PFSK-1 (cell line): ENCODE measurements at regions not wholly inside any gene's neighbourhood (a gene's known extent, or its start where the extent isn't known, plus 50 kb on each side); places are given as distances from the start of the nearest gene placed in this dataset.

Experiments used
- FOXP2 ChIP-seq: optimal IDR thresholded peaks from 2 replicates; pipeline ENCODE3; 2011; ENCODE audit warnings: borderline replicate concordance, control low read depth, inconsistent platforms; ENCODE audit not compliant: insufficient read depth; ENCODE audit errors: extremely low read length, extremely low read depth
- POLR2AphosphoS5 ChIP-seq: IDR thresholded peaks from 2 replicates; pipeline ENCODE4 v1.6.1; 2012; ENCODE audit warnings: low read depth, mild to moderate bottlenecking, control low read depth, low read length, moderate library complexity
- SIN3A ChIP-seq: IDR thresholded peaks from 2 replicates; pipeline ENCODE4 v1.6.1; 2012; ENCODE audit warnings: mild to moderate bottlenecking, low read length, moderate library complexity, borderline replicate concordance; ENCODE audit not compliant: insufficient read depth
- TAF1 ChIP-seq: IDR thresholded peaks from 2 replicates; pipeline ENCODE4 v1.6.1; 2012; ENCODE audit warnings: low read length, control low read depth, borderline replicate concordance; ENCODE audit not compliant: insufficient read depth
- TF ChIP-seq, protein P1 (sequence below), 2 experiments: IDR thresholded peaks; 2 replicates each; pipeline versions ENCODE4 v1.6.1 to v1.8.0; 2011 to 2012; ENCODE audit warnings: low read depth in 2 of 2, low read length in 2 of 2, control low read depth in 1 of 2, inconsistent platforms in 1 of 2, mild to moderate bottlenecking in 1 of 2, moderate library complexity in 1 of 2; ENCODE audit not compliant: insufficient read depth in 1 of 2

DNA sequence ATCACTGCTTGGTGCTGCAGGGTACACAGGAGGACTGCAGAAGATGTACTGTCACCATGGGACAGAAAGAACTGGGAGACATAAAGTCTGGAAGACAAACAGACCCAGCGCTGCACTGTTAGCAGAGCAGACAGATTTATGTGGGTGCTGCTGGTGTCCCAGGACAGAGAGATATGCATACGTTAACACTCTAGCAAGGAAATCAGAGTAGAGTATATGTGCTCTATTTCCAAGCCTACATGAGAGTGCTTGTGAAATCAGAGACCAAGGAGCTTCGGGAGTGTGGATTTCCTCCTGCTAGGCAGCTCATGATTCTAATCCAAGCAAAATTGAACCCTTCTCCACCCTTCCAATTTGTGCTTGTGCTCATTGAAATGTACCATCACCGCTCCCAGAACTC is 416.5 kb downstream of the VRK1 start:
- TF ChIP-seq, protein P1, sequence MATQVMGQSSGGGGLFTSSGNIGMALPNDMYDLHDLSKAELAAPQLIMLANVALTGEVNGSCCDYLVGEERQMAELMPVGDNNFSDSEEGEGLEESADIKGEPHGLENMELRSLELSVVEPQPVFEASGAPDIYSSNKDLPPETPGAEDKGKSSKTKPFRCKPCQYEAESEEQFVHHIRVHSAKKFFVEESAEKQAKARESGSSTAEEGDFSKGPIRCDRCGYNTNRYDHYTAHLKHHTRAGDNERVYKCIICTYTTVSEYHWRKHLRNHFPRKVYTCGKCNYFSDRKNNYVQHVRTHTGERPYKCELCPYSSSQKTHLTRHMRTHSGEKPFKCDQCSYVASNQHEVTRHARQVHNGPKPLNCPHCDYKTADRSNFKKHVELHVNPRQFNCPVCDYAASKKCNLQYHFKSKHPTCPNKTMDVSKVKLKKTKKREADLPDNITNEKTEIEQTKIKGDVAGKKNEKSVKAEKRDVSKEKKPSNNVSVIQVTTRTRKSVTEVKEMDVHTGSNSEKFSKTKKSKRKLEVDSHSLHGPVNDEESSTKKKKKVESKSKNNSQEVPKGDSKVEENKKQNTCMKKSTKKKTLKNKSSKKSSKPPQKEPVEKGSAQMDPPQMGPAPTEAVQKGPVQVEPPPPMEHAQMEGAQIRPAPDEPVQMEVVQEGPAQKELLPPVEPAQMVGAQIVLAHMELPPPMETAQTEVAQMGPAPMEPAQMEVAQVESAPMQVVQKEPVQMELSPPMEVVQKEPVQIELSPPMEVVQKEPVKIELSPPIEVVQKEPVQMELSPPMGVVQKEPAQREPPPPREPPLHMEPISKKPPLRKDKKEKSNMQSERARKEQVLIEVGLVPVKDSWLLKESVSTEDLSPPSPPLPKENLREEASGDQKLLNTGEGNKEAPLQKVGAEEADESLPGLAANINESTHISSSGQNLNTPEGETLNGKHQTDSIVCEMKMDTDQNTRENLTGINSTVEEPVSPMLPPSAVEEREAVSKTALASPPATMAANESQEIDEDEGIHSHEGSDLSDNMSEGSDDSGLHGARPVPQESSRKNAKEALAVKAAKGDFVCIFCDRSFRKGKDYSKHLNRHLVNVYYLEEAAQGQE (IDR thresholded peaks at IDR 0.05; ENCODE audit: insufficient read depth in 1 of 2, low read depth in 2 of 2, low read length in 2 of 2) = no peak
- TF ChIP-seq TAF1 (no peak), POLR2AphosphoS5 (no peak), SIN3A (no peak), FOXP2 (no peak)
